ENCODE measurements at regions not wholly inside any gene's neighbourhood (a gene's known extent, or its start where the extent isn't known, plus 50 kb on each side); places are given as distances from the start of the nearest gene placed in this dataset.

GRCh38 chr6:149235130-149235561 lies 82.4 kb upstream of the TAB2 start:
- 39 to 48% methylated on average over 3 of the region's 3 CpGs for WGBS, 2 donors
- peak in 1 of 2 donors; percentile 29 for DNase-seq
- ATAC-seq, result peak in 6 of 8 donors; percentile 39 to 62 (median 48)
- H3K9me3 ChIP-seq, result peaks cover 0 to 15% (median 0%) of the 10 kb centered on the region in 11 donors
- H3K4me1 ChIP-seq, result peaks cover 0 to 56% (median 0%) of the 10 kb centered on the region in 9 donors
- intact Hi-C loops (cut with DNase I), result no loop called here
- H3K27me3 ChIP-seq, result peaks cover 0 to 9% (median 0%) of the 10 kb centered on the region in 7 donors
- no peaks in the 10 kb centered on the region for H3K36me3 ChIP-seq
- no peak overlapping the region for H3K4me3 ChIP-seq
- H3K27ac ChIP-seq, result peak overlapping the region in 1 of 10 donors; percentile 69
- TF ChIP-seq, protein P1, sequence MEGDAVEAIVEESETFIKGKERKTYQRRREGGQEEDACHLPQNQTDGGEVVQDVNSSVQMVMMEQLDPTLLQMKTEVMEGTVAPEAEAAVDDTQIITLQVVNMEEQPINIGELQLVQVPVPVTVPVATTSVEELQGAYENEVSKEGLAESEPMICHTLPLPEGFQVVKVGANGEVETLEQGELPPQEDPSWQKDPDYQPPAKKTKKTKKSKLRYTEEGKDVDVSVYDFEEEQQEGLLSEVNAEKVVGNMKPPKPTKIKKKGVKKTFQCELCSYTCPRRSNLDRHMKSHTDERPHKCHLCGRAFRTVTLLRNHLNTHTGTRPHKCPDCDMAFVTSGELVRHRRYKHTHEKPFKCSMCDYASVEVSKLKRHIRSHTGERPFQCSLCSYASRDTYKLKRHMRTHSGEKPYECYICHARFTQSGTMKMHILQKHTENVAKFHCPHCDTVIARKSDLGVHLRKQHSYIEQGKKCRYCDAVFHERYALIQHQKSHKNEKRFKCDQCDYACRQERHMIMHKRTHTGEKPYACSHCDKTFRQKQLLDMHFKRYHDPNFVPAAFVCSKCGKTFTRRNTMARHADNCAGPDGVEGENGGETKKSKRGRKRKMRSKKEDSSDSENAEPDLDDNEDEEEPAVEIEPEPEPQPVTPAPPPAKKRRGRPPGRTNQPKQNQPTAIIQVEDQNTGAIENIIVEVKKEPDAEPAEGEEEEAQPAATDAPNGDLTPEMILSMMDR (IDR thresholded peaks at IDR 0.05), result no peak

- Histone ChIP-seq H3K4me1 (peaks cover 0 to 43% (median 0%) of the 10 kb centered on the region in 9 donors), H3K36me3 (no peaks in the 10 kb centered on the region), H3K9me3 (peaks cover 0 to 21% (median 0%) of the 10 kb centered on the region in 11 donors), H3K27ac (no peak overlapping the region), H3K27me3 (peaks cover 0 to 8% (median 0%) of the 10 kb centered on the region in 7 donors), H3K4me3 (no peak overlapping the region)
- TF ChIP-seq, protein P1 (IDR thresholded peaks at IDR 0.05), result no peak
- intact Hi-C loops (cut with DNase I), result no loop called here
- ATAC-seq (no peak), DNase-seq (no peak)
Observed at GRCh38 chr6:149236589-149236988, 80.9 kb upstream of the TAB2 start.

DNA sequence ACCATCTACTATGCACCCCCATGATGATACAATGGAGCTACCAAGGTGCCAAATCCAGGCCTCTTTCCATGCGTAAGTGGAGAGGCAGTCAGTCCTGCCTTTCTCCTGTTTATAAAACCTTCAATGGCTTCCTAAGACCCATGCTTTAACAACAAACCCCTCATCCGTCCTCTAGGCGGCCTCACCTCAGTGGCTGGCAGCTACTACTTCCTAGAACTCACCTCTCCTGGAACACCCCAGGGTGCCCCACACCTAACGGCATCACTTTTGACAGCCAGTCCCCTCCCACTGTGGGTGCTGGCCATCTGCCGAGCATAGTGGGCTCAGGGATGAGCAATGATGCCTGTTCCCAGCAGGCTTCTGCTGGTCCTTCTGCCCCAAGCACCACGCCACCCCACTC lies 80.0 kb upstream of the TAB2 start:
- Histone ChIP-seq H3K4me3 (no peak overlapping the region), H3K9me3 (peaks cover 0 to 21% (median 0%) of the 10 kb centered on the region in 11 donors), H3K4me1 (peaks cover 0 to 35% (median 0%) of the 10 kb centered on the region in 9 donors), H3K27me3 (peaks cover 0 to 4% (median 0%) of the 10 kb centered on the region in 7 donors), H3K27ac (no peak overlapping the region), H3K36me3 (no peaks in the 10 kb centered on the region)
- ATAC-seq, result no peak
- TF ChIP-seq, protein P1 (IDR thresholded peaks at IDR 0.05), result no peak
- DNase-seq, result no peak
- 93 to 94% methylated on average over 6 of the region's 6 CpGs for WGBS, 2 donors
- intact Hi-C loops (cut with DNase I), result no loop called here

GRCh38 chr6:149239573-149240209 lies 77.8 kb upstream of the TAB2 start:
- ATAC-seq, result no peak
- TF ChIP-seq, protein P1 (IDR thresholded peaks at IDR 0.05), result no peak
- DNase-seq, result no peak
- Histone ChIP-seq H3K4me3 (no peak overlapping the region), H3K27ac (no peak overlapping the region), H3K36me3 (no peaks in the 10 kb centered on the region), H3K9me3 (peaks cover 0 to 27% (median 0%) of the 10 kb centered on the region in 11 donors), H3K27me3 (peaks cover 0 to 3% (median 0%) of the 10 kb centered on the region in 7 donors), H3K4me1 (peaks cover 0 to 12% (median 0%) of the 10 kb centered on the region in 9 donors)
- intact Hi-C loops (cut with DNase I), result no loop called here
- WGBS, 2 donors, result 92 to 94% methylated on average over 6 of the region's 6 CpGs

Measured in heart right ventricle (tissue), 16 donors.